HG03439 (cell line): ENCODE measurements at regions not wholly inside any gene's neighbourhood (a gene's known extent, or its start where the extent isn't known, plus 50 kb on each side); places are given as distances from the start of the nearest gene placed in this dataset.

Experiments
- ATAC-seq: cut with Tn5 transposase; IDR thresholded peaks from one replicate; pipeline ENCODE4 v1.9.1; 2021; ENCODE audit warnings: mild to moderate bottlenecking, moderate library complexity; ENCODE audit not compliant: unreplicated experiment

GRCh38 chr9:80602291-80602690, 1030.5 kb downstream of the TLE4 start:
- ATAC-seq: no peak

GRCh38 chr9:80596579-80596978, 1024.8 kb downstream of the TLE4 start:
- no peak for ATAC-seq

- no peak for ATAC-seq
These were observed 1023.4 kb downstream of the TLE4 start for GRCh38 chr9:80595192-80595591.

GRCh38 chr9:80592413-80592812, 1020.6 kb downstream of the TLE4 start:
- ATAC-seq: no peak

GRCh38 chr9:80586786-80587330, 1015.1 kb downstream of the TLE4 start:
- ATAC-seq: no peak

- ATAC-seq: no peak
These were observed 1000.2 kb downstream of the TLE4 start for GRCh38 chr9:80571953-80572352.

- ATAC-seq: no peak
These were observed 997.5 kb downstream of the TLE4 start for GRCh38 chr9:80569236-80569635.

GRCh38 chr9:80561526-80561925, 989.8 kb downstream of the TLE4 start:
- ATAC-seq: no peak

GRCh38 chr9:80560976-80561375, 989.2 kb downstream of the TLE4 start:
- ATAC-seq: no peak

- ATAC-seq: no peak
These were observed 985.5 kb downstream of the TLE4 start for GRCh38 chr9:80557256-80557655.

- ATAC-seq: no peak
These were observed 984.9 kb downstream of the TLE4 start for GRCh38 chr9:80556631-80557030.

- ATAC-seq: no peak
These were observed 984.1 kb downstream of the TLE4 start for GRCh38 chr9:80555782-80556325.

GRCh38 chr9:80554856-80555255, 983.1 kb downstream of the TLE4 start:
- no peak for ATAC-seq

GRCh38 chr9:80554301-80554700, 982.5 kb downstream of the TLE4 start:
- ATAC-seq: no peak

- no peak for ATAC-seq
These were observed 981.2 kb downstream of the TLE4 start for GRCh38 chr9:80552931-80553330.

- no peak for ATAC-seq
These were observed 978.4 kb downstream of the TLE4 start for GRCh38 chr9:80550181-80550580.

GRCh38 chr9:80547613-80548012, 975.8 kb downstream of the TLE4 start:
- no peak for ATAC-seq

- no peak for ATAC-seq
These were observed 968.6 kb downstream of the TLE4 start for GRCh38 chr9:80540387-80540786.

GRCh38 chr9:80538976-80539375, 967.2 kb downstream of the TLE4 start:
- ATAC-seq: no peak

GRCh38 chr9:80522465-80522864, 950.7 kb downstream of the TLE4 start:
- no peak for ATAC-seq

GRCh38 chr9:80521151-80521550, 949.4 kb downstream of the TLE4 start:
- ATAC-seq: no peak

GRCh38 chr9:80520231-80520630, 948.5 kb downstream of the TLE4 start:
- no peak for ATAC-seq

GRCh38 chr9:80518441-80518840, 946.7 kb downstream of the TLE4 start:
- no peak for ATAC-seq
